GM19193 (cell line): ENCODE measurements at regions not wholly inside any gene's neighbourhood (a gene's known extent, or its start where the extent isn't known, plus 50 kb on each side); places are given as distances from the start of the nearest gene placed in this dataset.

Experiments used
- POLR2A ChIP-seq: IDR thresholded peaks from 4 replicates; pipeline ENCODE4 v1.6.1; 2011; ENCODE audit not compliant: insufficient read depth, insufficient read length; ENCODE audit errors: extremely low read depth

DNA sequence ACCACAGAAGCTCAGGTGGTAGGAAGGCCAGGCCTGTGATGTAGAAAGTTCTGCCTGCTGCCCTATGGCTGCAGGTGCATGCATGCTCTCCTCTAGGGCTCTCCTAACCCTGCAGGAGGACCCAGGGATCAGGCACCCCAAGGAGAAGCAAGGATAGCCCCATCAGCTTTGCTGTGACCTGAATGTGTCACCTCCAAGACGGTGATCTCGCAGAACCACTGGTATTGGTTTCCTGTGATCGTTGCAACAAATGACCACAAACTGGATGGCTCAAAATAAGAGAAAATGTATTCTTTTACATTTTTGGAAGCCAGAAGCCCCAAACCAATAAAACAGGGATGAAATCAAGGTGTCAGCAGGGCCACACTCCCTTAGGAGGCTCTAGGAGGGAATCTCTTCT, 327.3 kb downstream of the BCL11A start:
- no peak for TF ChIP-seq POLR2A

DNA sequence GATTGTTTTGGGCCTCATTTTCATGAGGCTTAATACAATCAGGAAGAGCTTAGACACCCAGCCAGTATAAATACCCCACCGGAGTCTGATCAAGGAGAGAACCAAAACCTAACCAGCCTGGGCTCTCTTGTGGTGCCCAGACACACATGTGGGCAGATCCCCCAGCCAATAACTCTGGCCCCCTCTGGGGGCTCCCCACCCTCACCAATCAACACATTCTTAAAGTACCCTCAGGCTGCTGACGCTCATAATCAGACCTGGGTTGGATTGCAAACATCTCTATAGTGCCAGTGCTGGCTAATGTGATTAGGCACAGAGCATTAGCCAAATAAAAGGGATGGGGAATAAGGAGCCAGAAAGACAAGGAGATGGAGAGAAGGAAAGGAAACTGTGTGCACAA, 329.6 kb downstream of the BCL11A start:
- no peak for TF ChIP-seq POLR2A

DNA sequence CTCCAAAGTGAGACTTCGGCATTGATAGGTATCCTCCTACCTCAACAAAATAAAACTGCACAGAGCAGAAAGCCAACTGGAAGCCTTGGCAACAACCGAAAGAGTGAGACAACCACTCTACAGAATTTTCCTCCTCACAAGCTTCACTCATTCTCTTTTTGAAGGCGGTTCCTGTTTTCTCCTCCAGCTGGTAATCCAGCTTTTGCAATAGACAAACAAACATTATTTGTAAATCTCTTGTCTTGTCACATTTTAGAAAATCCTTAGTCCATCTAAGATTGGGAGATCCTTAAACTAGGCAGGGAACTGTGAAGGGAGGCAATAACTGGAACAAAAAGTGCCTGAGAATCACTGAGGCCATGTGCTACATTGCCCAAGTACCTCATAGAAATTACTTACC, 332.4 kb downstream of the BCL11A start:
- no peak for TF ChIP-seq POLR2A

DNA sequence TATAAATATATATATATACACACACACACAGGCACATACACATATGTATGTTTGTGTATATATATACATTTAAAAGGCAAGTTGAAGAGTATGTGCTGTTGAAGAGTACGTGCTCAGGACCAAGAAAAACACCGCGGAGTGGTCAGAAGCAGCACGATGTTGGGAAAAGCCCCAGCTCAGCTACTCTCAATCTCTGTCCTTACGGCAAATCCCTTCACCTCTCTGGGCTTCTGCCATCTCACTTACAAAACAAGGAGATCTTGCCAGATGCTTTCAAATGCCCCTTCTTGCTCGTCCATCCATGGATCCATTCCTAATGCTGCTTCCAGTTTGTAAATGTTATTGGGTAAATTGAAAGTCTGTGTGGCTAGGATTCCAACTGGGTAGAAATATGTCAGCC, 333.9 kb downstream of the BCL11A start:
- TF ChIP-seq POLR2A, result no peak

DNA sequence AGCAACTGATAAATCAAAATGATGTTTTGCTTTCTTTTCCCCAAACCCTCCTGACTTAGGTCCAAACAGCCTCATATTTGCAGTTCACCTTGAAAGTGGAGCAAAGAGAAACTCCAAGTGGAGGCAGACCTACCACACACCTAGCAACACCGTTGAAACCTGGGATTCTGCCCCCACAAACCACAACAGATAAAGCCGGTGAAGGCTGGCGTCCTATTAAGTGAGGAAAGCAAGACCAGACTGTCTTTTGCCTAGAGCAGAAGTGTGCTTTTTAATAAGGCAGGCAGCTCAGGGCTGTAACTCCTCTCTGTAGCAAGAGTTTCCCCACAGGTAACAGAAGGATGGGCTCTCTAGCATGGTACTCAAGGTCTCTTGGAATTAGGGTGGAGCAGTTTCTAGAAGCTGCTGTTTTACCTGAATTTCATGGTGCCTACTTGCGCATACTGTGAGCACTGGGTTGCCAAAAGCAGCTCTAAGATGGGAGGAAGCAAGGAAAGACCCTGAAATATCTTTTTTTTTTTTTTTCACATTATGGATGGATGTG, 336.9 kb downstream of the BCL11A start:
- TF ChIP-seq POLR2A, result no peak

DNA sequence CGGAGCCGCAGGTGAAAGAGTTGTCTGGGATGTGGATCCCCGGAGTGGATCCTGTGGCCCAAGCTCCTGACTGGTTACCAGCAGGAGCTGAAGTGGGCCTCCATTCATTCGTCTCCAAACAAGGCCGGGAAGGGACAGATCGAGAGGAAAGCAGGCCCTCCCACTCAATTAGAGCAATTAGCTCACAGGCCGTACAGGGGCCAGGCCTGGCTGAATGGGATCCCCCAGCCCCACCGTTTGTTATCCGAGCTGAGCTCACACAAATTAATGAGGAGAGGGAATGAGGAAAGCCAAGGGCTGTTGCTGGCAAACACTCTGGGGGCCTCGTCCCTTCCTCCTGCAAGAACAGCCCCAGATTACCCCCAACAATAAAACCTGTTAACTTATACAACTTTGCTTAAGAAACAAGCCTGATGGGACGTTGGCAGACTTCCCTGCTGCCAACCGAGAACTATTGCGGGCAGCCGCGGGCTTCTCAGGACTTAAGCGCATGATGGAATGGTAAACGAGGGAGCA, 338.0 kb downstream of the BCL11A start:
- TF ChIP-seq POLR2A, result no peak

DNA sequence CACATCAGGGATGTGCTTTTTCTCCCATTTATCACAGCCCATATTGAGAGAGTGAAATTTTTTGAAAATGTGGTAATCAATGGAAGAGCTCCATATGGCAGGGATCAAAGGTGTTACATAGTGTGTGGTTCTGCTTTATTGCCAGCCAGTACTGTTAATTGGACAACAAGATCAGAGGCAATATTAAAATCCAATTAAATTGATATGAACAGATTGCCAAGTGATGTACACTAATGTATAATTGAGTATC, 338.9 kb downstream of the BCL11A start:
- TF ChIP-seq POLR2A, result no peak

DNA sequence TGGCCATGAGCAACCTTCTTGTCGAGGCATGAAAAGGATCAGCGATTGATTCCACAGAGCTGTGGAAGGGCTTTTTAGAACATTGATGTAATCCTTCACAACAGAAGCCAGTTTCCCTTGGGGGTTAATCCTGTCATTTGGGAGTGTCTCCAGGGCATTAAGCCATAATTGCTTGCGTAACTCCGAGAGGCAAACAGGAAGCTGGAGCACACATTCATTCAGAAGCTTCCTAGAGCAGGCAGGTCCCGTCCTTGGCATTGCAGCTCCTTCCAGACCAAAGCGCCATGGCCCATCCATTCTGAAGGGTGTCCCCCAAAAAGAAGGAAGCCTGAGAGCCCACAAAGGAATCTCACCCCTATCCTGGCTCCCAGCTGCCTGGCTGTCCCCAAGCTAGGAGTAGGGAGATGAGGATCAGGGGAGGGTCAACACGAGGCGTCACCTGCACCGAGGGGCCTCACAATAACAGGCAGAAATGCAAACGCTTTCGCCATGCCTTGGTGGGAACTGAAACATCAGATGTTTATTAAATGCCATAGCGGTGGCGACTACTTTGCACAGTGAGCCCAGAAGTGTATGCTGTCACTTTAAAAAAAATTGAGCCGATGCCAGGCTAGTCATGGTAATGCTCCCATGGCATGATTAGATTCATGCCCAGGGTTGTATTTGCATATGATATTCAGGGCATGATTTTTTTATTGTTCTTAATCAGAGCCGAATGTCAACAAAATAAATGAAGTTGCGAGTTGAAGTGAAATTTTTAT, 339.4 kb downstream of the BCL11A start:
- no peak for TF ChIP-seq POLR2A

DNA sequence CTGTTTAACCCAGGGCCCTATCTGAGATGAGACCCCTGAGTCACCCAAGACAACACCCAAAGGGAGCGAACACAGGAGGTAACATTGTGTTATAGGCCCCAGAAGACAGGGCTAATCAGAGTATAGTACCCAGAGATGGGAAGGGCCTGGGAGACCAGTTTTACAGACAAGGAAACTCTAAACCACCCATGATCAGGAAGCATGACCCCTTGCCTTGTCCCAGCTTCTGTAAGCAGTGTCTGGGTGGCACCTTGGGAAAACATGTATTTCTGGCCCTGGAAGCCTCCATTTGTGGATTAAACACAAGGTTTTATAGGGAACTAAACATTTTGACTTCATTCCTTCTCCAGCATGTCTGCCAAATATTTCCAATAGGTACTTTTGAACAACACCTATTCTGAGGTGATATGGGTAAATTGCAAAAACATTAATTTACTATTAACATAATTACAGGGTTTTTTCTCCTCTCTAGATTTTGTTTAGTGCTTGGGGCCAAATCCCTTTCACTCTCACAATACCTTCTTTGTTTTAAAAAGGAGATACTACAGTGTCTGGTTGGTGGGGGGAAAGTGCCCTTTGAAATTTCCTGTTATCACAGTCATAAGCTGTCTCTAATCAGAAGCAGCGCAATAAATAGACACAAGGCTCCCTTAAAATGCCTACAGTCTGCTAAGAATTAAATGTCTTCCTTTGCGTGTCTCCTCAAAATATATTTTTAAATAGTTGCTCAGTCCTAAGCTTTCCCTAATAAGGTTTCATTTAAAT, 341.1 kb downstream of the BCL11A start:
- TF ChIP-seq POLR2A, result no peak

DNA sequence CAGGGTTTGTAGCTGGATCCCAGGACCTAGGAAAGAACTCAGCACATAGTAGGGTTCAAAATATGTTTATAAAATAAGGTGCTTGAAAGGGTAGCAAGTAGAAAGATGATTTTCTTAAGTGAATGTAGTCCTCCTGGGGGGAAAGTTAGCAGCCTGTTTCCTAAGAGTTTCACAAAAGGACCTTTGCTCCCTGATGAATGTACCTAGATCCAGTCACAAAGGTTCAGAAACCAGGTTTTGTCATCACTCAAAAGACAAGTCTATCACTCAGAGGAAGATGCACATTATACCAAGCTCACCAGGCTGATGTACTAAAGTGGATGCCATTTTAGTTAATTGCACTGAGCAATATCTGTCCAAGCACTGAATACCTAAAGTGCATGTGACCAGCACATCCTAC, 378.2 kb downstream of the BCL11A start:
- TF ChIP-seq POLR2A, result no peak

DNA sequence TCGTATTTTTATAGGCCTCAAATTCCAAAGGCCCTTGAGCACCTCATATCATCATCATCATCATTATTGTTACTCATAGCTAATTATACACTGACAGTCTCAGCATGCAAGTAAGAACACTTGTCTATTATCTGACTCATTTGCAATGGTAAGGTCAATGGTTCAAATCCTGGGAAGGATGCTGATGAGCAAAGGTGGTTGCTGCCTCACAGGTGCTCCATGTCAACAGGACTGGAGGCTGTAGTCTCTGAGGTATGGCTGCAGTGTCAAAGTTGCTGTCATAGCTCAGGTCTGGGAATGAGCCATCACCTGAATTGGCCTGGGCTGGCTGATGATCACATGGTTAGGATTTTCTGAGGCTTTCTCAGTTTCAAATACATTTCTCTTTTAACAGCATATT, 379.3 kb downstream of the BCL11A start:
- no peak for TF ChIP-seq POLR2A

DNA sequence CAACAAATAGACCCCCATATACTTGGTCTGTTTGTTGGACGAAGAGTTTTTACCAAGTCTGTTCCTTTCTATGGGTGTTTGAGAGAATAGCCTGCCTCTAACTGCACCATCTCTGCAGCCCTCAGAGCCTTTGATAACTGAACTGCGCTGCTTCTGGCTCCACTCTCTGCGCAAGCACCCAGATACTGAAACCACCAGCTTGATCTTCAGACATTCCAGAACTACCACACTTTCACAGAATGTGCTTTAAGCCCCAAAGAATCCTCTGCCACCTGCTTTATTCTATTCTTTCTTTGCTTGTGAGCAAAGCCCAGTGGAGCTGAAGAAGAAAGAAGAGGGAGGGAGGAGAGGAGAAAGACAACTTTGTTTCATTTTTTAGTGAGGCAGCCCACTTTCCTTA, 380.7 kb downstream of the BCL11A start:
- TF ChIP-seq POLR2A, result no peak

DNA sequence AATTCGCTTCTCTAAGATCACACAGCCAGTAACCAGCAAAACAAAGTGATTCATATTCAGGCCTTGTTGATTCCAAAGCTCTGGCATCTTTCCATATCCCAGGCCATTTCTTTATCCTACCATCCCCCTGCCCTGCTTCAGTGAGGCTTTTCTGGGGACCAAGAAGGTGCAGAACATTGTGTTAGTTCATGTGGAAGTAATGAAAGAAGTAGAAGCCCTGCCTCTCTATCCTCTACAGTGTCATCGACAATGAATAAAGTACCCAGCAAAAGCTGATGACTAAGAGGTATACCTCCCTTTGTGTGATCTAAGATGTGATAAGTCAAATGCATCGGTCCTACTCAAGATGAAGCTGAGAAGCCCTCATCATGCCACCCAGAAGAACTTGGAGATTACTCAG, 383.2 kb downstream of the BCL11A start:
- no peak for TF ChIP-seq POLR2A

DNA sequence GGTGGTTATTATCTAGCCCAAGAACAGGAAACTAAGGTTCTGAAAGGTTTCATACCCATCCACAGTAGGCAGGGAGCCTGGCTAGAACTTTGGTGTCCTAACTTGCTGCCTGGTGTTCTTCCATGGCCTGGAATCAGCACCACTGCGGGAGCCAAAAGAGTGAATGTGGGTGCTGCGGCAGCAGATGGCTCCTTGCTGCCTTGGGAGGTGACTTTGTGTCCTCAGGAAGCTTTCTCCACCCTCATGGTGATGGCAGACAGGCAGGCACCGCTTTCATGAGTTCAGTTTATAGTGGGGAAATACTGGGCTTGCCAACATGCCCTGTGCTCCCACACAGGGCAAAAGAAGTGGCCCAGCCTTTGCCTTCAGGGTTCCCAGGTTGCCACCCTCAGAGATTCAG, 385.2 kb downstream of the BCL11A start:
- TF ChIP-seq POLR2A, result no peak

DNA sequence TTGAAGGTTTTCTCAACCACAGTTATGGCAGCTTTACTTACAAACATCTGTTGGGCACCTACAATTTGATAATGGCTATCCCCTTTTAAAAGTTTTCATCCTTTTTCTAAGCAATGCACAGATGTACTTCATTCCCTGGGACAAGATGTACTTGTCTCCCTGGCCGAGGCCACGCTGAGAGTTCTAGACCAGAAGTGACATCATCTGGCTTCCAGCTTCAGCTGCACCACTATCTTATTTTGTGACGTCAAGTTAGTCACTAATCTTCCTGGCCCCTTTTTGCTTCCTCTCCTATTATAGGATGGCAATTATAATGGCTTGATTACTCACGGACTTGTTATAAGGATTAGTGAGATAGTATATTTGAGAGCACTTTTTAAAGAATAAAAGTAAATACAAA, 386.4 kb downstream of the BCL11A start:
- TF ChIP-seq POLR2A, result no peak

DNA sequence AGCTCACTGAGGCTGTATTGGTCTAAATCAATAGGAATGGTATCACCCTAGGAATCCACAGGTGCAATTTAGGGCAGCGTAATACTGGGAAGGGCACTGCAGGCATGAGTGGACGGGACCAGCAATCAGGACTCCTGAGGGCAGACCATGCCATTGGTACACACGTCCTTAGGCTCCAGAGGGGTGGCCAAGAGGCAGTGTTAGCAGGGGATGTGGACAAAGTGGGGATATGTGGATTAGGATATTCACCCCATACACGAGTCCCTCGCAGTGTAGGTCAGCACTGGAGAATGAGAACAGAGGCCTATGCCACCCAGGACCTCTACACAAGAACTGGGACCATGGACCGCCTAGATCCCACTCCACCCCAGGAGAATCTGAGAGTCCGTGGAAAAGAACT, 389.8 kb downstream of the BCL11A start:
- no peak for TF ChIP-seq POLR2A
